ENCODE measurements at regions not wholly inside any gene's neighbourhood (a gene's known extent, or its start where the extent isn't known, plus 50 kb on each side); places are given as distances from the start of the nearest gene placed in this dataset.

- TF ChIP-seq NRF1 (conservative IDR thresholded peaks at IDR 0.05; ENCODE audit: low read depth, low read length) (no peak), ZSCAN29 (IDR thresholded peaks at IDR 0.05) (no peak), POLR2AphosphoS5 (IDR thresholded peaks at IDR 0.05; ENCODE audit: low read length) (no peak), CTCF (IDR thresholded peaks at IDR 0.05 in 2 of 3, conservative IDR thresholded peaks at IDR 0.05 in 1 of 3; ENCODE audit: control insufficient read depth in 2 of 3, extremely low read depth in 1 of 3, insufficient read depth in 1 of 3, low read depth in 3 of 3, low read length in 3 of 3) (no peak)
Observed at GRCh38 chr2:207399301-207399700, 130.5 kb upstream of the CREB1 start.

Data from GM12878 (cell line).